ENCODE measurements at regions not wholly inside any gene's neighbourhood (a gene's known extent, or its start where the extent isn't known, plus 50 kb on each side); places are given as distances from the start of the nearest gene placed in this dataset.

DNA sequence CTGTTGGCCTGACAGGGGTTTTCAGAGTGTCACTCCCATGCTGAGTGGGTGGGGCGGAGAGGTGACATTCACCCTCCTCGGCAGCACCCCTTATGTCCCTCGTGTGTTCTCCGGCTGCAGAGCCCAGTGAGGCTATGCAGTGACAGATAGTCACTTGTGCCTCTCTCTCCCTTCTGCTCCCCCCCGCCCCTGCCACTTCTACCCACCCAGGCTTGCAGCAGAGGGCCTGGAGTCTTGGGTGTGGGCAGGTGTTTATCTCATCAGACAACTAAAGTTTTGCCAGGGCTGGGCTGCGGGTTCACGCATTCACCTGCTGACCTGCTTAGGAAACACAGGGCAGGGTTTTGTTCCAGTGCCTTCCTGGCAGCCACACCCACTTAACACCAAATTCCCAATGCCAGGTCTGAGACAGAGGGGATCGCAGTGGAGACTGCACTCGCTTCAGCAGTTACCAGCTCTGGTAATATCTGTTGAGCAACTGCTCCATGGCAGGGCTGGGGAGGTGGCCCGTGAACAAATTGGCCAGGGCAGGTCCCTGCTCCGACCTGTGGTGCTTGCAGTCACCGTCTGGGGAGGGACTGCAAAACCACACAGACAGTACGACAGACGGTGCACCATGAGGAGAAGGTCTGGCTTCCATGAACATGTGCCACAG is 50.5 kb upstream of the ADA2 start:
- Histone ChIP-seq H3K9ac (ENCODE audit: low read length) (peak overlapping the region; percentile 31), H3K27ac (ENCODE audit: low read depth, low read length) (no peak overlapping the region), H3K4ac (ENCODE audit: low read depth, low read length) (no peak overlapping the region), H4K91ac (ENCODE audit: low read depth, low read length) (no peak overlapping the region), H2BK120ac (ENCODE audit: insufficient read depth, low read length, poor library complexity) (no peak overlapping the region), H3K27me3 (ENCODE audit: insufficient read depth, low read length) (no peaks in the 10 kb centered on the region), H2BK5ac (ENCODE audit: low read depth, low read length, poor library complexity) (no peak overlapping the region), H3K4me1 (ENCODE audit: control insufficient read depth in 1 of 2, insufficient read depth in 2 of 2, low read length in 2 of 2) (peaks cover 21 to 23% of the 10 kb centered on the region in 2 experiments), H3K79me2 (ENCODE audit: control insufficient read depth, insufficient read depth, low read length, poor library complexity) (no peaks in the 10 kb centered on the region), H3K36me3 (ENCODE audit: control insufficient read depth in 1 of 2, insufficient read depth in 2 of 2, low read length in 2 of 2) (no peaks in the 10 kb centered on the region), H3K4me2 (ENCODE audit: low read length) (no peak overlapping the region), H2BK12ac (ENCODE audit: low read length) (no peak overlapping the region), H3K9me3 (ENCODE audit: insufficient read depth, low read depth, low read length) (peaks cover 2% of the 10 kb centered on the region), H2AK5ac (ENCODE audit: low read length) (no peak overlapping the region), H3K14ac (ENCODE audit: low read length) (no peak overlapping the region), H4K8ac (ENCODE audit: low read depth, low read length) (no peak overlapping the region), H3K79me1 (ENCODE audit: low read length) (peaks cover 2% of the 10 kb centered on the region), H2AFZ (ENCODE audit: insufficient read depth, low read length, poor library complexity) (no peak overlapping the region), H3K23ac (ENCODE audit: low read length) (no peak overlapping the region), H4K12ac (ENCODE audit: low read depth, low read length) (no peak overlapping the region), H3K4me3 (ENCODE audit: low read depth, low read length) (no peak overlapping the region), H3K18ac (ENCODE audit: low read length) (no peak overlapping the region)
- DNase-seq: peak in 1 of 2 donors; percentile 16
- WGBS (ENCODE audit: extremely low coverage, insufficient coverage, insufficient read length): no CpG with 5 or more reads among the region's 14 CpGs

DNA sequence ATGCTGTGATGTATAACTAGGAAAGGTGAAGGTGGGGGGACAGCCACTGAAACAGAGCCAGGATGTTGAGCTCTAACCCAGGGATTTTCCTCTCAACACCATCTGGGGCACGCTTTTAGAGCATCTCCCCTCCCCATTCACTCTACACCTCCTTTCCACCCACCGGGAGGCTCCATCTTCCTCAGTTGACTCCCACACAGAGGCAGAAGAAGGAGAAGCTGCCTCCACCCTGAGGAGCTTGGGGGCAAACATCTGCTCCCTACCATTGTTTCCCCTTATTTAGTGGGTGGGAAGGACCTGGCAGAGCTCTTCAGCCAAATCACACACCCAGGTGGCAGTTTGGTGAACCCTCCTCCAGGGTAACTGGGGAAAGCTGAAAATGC is 50.0 kb upstream of the ADA2 start:
- H3K23ac ChIP-seq (ENCODE audit: low read length): no peak overlapping the region
- no peaks in the 10 kb centered on the region for H3K27me3 ChIP-seq (ENCODE audit: insufficient read depth, low read length)
- H2BK5ac ChIP-seq (ENCODE audit: low read depth, low read length, poor library complexity): no peak overlapping the region
- H3K9me3 ChIP-seq (ENCODE audit: insufficient read depth, low read depth, low read length): peaks cover 2% of the 10 kb centered on the region
- no peak overlapping the region for H4K91ac ChIP-seq (ENCODE audit: low read depth, low read length)
- H3K79me1 ChIP-seq (ENCODE audit: low read length): peaks cover 5% of the 10 kb centered on the region
- no peak overlapping the region for H3K4me3 ChIP-seq (ENCODE audit: low read depth, low read length)
- no peak overlapping the region for H4K12ac ChIP-seq (ENCODE audit: low read depth, low read length)
- peaks cover 25 to 26% of the 10 kb centered on the region in 2 experiments for H3K4me1 ChIP-seq (ENCODE audit: control insufficient read depth in 1 of 2, insufficient read depth in 2 of 2, low read length in 2 of 2)
- H2AFZ ChIP-seq (ENCODE audit: insufficient read depth, low read length, poor library complexity): no peak overlapping the region
- no peak overlapping the region for H4K8ac ChIP-seq (ENCODE audit: low read depth, low read length)
- no peak overlapping the region for H2BK12ac ChIP-seq (ENCODE audit: low read length)
- no peaks in the 10 kb centered on the region for H3K79me2 ChIP-seq (ENCODE audit: control insufficient read depth, insufficient read depth, low read length, poor library complexity)
- H3K14ac ChIP-seq (ENCODE audit: low read length): no peak overlapping the region
- no CpG with 5 or more reads among the region's 2 CpGs for WGBS (ENCODE audit: extremely low coverage, insufficient coverage, insufficient read length)
- no peak overlapping the region for H2AK5ac ChIP-seq (ENCODE audit: low read length)
- H3K36me3 ChIP-seq (ENCODE audit: control insufficient read depth in 1 of 2, insufficient read depth in 2 of 2, low read length in 2 of 2): no peaks in the 10 kb centered on the region
- no peak overlapping the region for H3K4me2 ChIP-seq (ENCODE audit: low read length)
- no peak overlapping the region for H3K9ac ChIP-seq (ENCODE audit: low read length)
- DNase-seq: no peak
- no peak overlapping the region for H3K27ac ChIP-seq (ENCODE audit: low read depth, low read length)
- no peak overlapping the region for H3K18ac ChIP-seq (ENCODE audit: low read length)
- no peak overlapping the region for H3K4ac ChIP-seq (ENCODE audit: low read depth, low read length)
- H2BK120ac ChIP-seq (ENCODE audit: insufficient read depth, low read length, poor library complexity): no peak overlapping the region

Data from trophoblast cell (in vitro differentiated cells and primary cell).